Endothelial cell of hepatic sinusoid (primary cell): ENCODE measurements at regions not wholly inside any gene's neighbourhood (a gene's known extent, or its start where the extent isn't known, plus 50 kb on each side); places are given as distances from the start of the nearest gene placed in this dataset.
"Not testable (repeated sequence)": the region's sequence is repeated elsewhere in the genome, so short reads cannot be mapped to it uniquely, and the experiment has no call there.

Source experiments
- in situ Hi-C: cut with HindIII; loops from 2 replicates; pipeline ENCODE4 v1.10.0; 2017; ENCODE audit warnings: low sequenced_read_pairs

- in situ Hi-C loops = no loop called here
These were observed 969.8 kb upstream of the ADGRL4 start for GRCh38 chr1:79976287-79976686.

DNA sequence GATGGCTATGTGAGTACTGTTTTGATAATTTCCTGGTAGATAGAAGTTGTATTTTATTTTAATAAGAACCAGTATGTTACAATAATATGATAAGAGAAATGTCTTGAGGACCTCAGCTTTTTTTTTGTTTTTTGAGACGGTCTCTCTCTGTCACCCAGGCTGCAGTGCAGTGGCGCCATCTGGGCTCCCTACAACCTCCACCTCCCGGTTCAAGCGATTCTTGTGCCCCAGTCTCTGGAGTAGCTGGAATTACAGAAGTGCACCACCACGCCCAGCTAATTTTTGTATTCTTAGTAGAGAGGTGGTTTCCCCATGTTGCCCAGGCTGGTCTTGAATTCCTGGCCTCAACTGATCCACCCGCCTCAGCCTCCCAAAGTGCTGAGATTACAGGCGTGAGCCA lies 968.1 kb upstream of the ADGRL4 start:
- in situ Hi-C loops = no loop called here

GRCh38 chr1:79969886-79970285 lies 963.4 kb upstream of the ADGRL4 start:
- in situ Hi-C loops = no loop called here

DNA sequence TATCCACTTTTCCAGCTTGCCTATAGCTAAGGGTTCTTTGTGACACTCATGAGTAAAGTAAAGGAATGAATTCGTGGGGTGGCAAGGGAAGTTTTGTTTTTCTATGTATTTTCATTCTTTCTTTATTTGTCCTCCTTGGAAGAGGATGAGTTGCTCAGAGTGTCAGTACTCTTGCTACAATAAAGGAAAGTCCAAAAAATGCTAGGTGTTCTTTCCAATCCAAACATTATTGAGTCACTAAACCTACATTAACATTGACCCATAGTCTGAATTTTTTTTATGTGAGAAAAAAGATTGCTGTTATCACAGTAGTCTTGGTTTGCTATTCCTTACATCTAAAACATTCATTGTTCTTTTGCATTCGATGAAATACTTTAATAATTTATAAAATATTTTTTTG lies 959.9 kb upstream of the ADGRL4 start:
- in situ Hi-C loops = no loop called here

DNA sequence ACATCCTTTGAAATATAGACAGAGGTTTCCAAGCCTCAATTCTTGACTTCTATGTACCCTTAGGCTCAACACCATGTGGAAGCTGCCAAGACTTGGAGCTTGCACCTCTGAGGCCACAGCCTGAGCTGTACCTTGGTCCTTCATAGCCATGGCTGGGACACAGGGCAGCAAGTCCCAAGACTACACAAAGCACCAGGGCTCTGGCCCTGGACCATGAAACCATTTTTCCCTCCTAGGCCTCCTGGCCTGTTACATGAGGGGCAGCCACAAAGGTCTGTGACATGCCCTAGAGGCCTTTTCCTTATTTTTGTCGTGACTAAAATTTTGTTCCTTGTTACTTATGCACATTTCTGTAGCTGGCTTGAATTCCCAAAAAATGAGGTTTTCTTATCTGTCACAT lies 953.1 kb upstream of the ADGRL4 start:
- in situ Hi-C loops = no loop called here

DNA sequence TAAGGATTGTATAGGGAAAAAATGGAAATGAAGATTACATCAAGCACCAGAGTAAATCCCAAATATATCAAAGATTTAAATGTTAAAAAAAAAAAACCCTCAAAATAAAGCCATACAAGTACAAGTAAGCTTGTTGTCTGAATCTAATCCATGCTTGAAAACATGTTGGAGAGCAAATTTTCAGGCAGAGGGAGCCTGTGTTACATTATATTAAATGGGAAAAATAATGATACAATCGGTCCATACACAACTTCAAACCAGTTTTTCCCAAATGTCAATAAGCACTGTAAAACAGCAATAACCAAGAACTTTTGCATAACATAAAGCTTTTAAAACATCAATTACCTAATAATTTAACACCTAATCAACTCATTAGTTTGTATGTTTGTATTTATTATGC lies 949.4 kb upstream of the ADGRL4 start:
- in situ Hi-C loops = no loop called here

- in situ Hi-C loops = no loop called here
These were observed 944.0 kb upstream of the ADGRL4 start for GRCh38 chr1:79950511-79950910.

DNA sequence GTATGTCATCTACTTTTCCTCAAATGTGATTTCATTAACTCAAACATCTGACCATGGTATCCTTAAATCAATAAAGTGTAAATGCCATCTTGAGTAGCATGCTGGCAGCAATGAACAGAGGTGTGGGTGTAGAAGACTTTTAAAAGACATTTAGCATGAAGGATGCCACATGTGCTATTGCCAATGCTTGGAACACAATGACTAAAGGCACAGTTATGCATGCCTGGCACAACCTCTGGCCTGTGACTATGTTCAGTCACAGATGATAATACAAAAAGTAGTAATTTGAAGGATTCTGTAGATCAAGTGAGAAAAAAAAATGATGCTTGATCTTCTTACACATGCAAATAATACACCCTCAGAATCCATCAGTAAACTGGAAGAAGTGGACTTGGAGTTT lies 938.9 kb upstream of the ADGRL4 start:
- in situ Hi-C loops = no loop called here

GRCh38 chr1:79929356-79929755 lies 922.8 kb upstream of the ADGRL4 start:
- in situ Hi-C loops = no loop called here

DNA sequence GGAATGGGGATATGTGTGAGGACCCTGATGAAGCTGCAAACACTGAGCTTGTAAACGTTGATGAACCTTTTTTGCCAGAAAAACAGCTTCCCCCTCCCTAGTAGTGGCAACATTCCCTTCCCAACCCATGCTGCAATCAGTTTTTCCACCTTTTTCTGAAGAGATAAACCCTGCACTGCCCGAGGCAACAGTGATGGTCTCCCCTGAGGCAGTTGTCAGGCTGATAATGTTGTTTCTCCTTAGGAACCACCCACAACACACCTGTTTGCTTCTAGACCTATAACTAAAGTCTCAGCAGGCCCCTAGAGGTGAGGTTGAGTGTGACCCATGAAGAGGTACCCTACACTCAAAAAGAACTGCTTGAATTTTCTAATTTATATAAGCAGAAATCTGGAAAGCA lies 922.4 kb upstream of the ADGRL4 start:
- in situ Hi-C loops = no loop called here

GRCh38 chr1:79920960-79921669 lies 914.6 kb upstream of the ADGRL4 start:
- in situ Hi-C loops = no loop called here

DNA sequence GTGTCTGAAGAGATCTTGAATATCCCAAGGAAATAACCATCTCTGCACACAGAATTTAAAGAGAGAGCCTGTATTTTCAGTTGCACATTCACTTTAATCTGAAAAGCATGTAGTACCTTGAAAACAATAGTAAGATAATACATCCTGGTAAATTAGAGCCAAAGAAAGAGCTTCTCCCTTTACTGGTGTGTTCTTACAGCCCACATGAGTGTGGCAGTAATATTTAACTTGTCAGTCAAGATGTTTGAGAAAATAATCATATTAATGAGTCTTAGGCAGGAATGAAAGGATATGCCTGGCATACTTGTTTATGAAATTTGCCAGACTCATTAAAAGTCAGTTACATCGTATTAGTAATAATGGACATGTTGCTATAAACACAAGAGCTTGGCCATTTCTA lies 908.4 kb upstream of the ADGRL4 start:
- in situ Hi-C loops = no loop called here

DNA sequence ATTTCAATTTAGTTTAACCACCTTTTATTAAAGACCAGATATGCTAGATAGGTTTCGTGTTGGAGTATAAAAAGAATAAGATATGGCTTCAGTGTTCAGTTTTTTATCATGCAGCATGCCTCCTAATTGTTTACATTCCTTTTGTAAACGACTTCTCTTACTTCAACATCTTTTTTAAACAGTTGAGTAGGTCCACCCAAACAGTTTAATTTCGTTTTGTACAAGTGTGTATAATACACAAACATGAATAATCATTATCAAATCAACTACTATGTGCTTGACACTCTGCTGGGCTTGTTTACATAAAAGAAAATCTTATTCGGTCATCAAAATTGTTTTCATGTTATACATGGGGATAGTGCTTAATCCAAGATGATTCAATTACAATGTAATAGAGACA lies 906.3 kb upstream of the ADGRL4 start:
- in situ Hi-C loops = no loop called here

- in situ Hi-C loops = no loop called here
These were observed 896.8 kb upstream of the ADGRL4 start for GRCh38 chr1:79903321-79903720.

DNA sequence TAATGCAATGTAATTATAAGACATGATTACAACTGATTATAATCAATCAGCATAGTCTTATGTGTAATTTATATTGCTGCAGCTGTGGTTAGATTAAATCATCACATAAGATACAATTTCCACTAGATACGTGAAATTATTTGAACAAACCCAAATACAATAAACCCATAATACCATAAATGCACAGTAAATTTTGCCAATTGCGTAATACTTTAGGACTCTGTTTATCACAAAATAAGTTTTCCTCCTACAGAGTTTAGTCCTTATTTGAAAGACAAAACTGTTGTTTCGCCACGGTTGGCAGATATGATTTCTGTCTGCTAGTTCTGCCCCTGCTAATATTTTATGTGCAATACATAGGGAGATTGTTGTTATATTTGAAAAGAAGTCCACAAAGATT lies 895.9 kb upstream of the ADGRL4 start:
- in situ Hi-C loops = no loop called here

DNA sequence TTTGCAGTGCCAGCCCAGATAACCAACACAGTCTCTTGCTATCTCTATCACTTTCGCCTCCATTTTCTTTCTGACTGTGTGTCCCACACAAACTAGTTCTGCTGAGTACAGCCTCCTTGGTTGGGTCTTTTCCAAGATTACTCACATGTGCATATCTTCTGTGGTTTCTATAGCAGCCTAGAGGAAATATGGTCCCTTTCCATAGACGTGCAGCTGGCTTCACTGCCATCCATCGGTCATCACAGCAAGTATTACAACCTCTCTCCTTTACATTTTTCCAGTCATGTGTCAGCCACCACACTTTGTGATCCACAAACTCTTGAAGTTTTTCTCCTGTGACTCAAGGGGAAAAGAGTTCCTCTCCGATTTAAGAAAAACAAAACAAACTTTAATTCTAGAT lies 893.4 kb upstream of the ADGRL4 start:
- in situ Hi-C loops = no loop called here

- in situ Hi-C loops = no loop called here
These were observed 889.6 kb upstream of the ADGRL4 start for GRCh38 chr1:79896140-79896539.

DNA sequence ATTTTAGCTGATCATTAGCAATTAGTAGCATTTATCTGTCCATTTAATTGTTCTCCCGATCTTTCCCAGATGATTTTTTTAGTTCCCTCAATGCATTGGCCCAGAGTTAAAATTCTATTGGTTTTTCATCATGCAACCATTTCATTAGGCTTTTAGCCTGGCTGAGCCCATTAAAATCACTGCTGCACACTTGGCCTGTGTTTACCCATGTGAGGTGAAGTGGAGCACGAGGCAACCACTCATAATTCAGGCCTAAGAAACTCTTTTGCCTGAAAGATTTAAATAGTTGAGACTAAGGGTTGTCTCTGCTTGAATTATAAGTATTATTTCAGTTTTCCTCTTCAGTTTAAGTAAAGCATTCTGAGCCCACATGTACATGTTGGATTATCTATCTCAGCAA lies 889.0 kb upstream of the ADGRL4 start:
- in situ Hi-C loops = no loop called here

- in situ Hi-C loops = not testable (repeated sequence)
These were observed 887.6 kb upstream of the ADGRL4 start for GRCh38 chr1:79894129-79894528.

DNA sequence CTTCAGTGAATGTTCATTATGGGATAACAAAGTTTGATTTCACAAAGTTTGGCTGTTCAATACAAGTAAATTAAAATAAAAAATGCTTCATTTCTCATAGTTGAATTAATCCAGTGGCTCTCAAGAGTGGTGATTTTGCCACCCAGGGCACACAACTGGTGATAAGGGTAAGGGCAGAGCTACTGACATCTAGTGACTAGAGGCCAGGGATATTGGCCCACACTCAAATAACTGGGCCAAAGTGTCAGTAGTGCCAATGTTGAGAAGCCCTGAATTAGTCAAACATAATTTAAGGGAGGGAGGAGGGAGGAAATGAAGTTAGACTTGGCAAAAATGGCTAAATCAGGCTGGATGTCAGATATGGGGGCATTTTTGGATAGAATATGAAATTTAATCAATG lies 880.5 kb upstream of the ADGRL4 start:
- in situ Hi-C loops = loop anchor here (5.0 kb wide), 1 partner anchor 50 kb away; no protein-coding TSS in a partner anchor

- in situ Hi-C loops = loop anchor here (5.0 kb wide), 1 partner anchor 52 kb away; no protein-coding TSS in a partner anchor
These were observed 878.6 kb upstream of the ADGRL4 start for GRCh38 chr1:79885101-79885500.

DNA sequence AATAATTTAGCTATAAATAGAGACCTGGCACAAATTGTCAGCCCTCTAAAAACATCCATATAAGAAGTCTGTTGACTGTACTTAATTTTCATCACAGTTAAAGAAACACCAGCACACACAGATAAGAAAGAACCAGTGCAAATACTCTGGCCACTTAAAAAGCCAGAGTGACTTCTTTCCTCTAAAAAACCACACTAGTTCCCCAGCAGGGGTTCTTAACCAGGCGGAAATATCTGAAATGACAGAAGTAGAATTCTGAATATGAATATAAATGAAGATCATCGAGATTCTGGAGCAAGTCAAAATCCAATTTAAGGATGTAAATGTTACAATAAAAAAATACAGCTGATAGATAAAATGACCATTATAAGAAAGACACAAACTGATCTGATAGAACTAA lies 870.6 kb upstream of the ADGRL4 start:
- in situ Hi-C loops = no loop called here

- in situ Hi-C loops = no loop called here
These were observed 868.7 kb upstream of the ADGRL4 start for GRCh38 chr1:79875187-79875586.
